Mesenchymal stem cell (in vitro differentiated cells and primary cell): ENCODE measurements at regions not wholly inside any gene's neighbourhood (a gene's known extent, or its start where the extent isn't known, plus 50 kb on each side); places are given as distances from the start of the nearest gene placed in this dataset.

Experiments used
- DNase-seq: peaks from one replicate; pipeline ENCODE4 v3.0.0-alpha.2; 2013
- H2AFZ ChIP-seq: one replicate; pipeline ENCODE4 v1.6.1; 2013; ENCODE audit warnings: low read depth, mild to moderate bottlenecking, control low read depth, inconsistent platforms, low read length, moderate library complexity
- H2AK5ac ChIP-seq: 2 replicates; pipeline ENCODE4 v1.6.1; 2013; ENCODE audit warnings: low read length, moderate library complexity, mild to moderate bottlenecking, inconsistent platforms; ENCODE audit not compliant: severe bottlenecking
- H2BK120ac ChIP-seq: one replicate; pipeline ENCODE4 v1.6.1; 2013; ENCODE audit warnings: low read depth, mild to moderate bottlenecking, inconsistent platforms, low read length, moderate library complexity
- H2BK12ac ChIP-seq, 2 experiments: one replicate each; pipeline ENCODE4 v1.6.1; 2013; ENCODE audit warnings: inconsistent platforms in 2 of 2, low read length in 2 of 2, mild to moderate bottlenecking in 2 of 2, moderate library complexity in 2 of 2, control low read depth in 1 of 2
- H2BK15ac ChIP-seq: one replicate; pipeline ENCODE4 v1.6.1; 2013; ENCODE audit warnings: mild to moderate bottlenecking, low read depth, inconsistent platforms; ENCODE audit not compliant: poor library complexity, severe bottlenecking
- H2BK5ac ChIP-seq: 2 replicates; pipeline ENCODE4 v1.6.1; 2013; ENCODE audit warnings: low read depth, mild to moderate bottlenecking, low read length, control low read depth, inconsistent platforms; ENCODE audit not compliant: poor library complexity, severe bottlenecking
- H3K14ac ChIP-seq, 2 experiments: one replicate each; pipeline ENCODE4 v1.6.1; 2013; ENCODE audit warnings: inconsistent platforms in 2 of 2, low read length in 2 of 2, control low read depth in 1 of 2, mild to moderate bottlenecking in 1 of 2, moderate library complexity in 1 of 2
- H3K18ac ChIP-seq, 2 experiments: one replicate each; pipeline ENCODE4 v1.6.1; 2013; ENCODE audit warnings: inconsistent platforms in 2 of 2, low read length in 2 of 2, control low read depth in 1 of 2, low read depth in 1 of 2, mild to moderate bottlenecking in 1 of 2
- H3K23ac ChIP-seq, 2 experiments: one replicate each; pipeline ENCODE4 v1.6.1; 2013; ENCODE audit warnings: inconsistent platforms in 2 of 2, low read length in 2 of 2, mild to moderate bottlenecking in 2 of 2, moderate library complexity in 2 of 2, control low read depth in 1 of 2
- H3K27ac ChIP-seq: 2 replicates; pipeline ENCODE4 v1.5.1; 2013; ENCODE audit warnings: mild to moderate bottlenecking, moderate library complexity, low read length, control low read depth, inconsistent platforms; ENCODE audit not compliant: poor library complexity, severe bottlenecking
- H3K27me3 ChIP-seq, 2 experiments: 2 replicates each; pipeline versions ENCODE4 v1.6.1 to v1.7.0; 2013; ENCODE audit warnings: low read length in 2 of 2, mild to moderate bottlenecking in 2 of 2, moderate library complexity in 2 of 2, control low read depth in 1 of 2, inconsistent platforms in 1 of 2; ENCODE audit not compliant: control insufficient read depth in 1 of 2, insufficient read depth in 1 of 2
- H3K36me3 ChIP-seq, 2 experiments: 2 replicates each; pipeline versions ENCODE4 v1.6.1 to v1.7.0; 2013; ENCODE audit warnings: low read length in 2 of 2, control low read depth in 1 of 2, inconsistent platforms in 1 of 2, low read depth in 1 of 2, mild to moderate bottlenecking in 1 of 2; ENCODE audit not compliant: insufficient read depth in 2 of 2, control insufficient read depth in 1 of 2
- H3K4ac ChIP-seq, 2 experiments: one replicate each; pipeline ENCODE4 v1.6.1; 2013; ENCODE audit warnings: inconsistent platforms in 2 of 2, low read length in 2 of 2, mild to moderate bottlenecking in 2 of 2, moderate library complexity in 2 of 2, control low read depth in 1 of 2, low read depth in 1 of 2
- H3K4me1 ChIP-seq: 2 replicates; pipeline ENCODE4 v1.6.1; 2013; ENCODE audit warnings: low read depth, low read length, control low read depth; ENCODE audit not compliant: control insufficient read depth, insufficient read depth
- H3K4me2 ChIP-seq: 2 replicates; pipeline ENCODE4 v1.6.1; 2013; ENCODE audit warnings: low read length, mild to moderate bottlenecking, inconsistent platforms; ENCODE audit not compliant: poor library complexity, severe bottlenecking
- H3K4me3 ChIP-seq, 2 experiments: 2 replicates each; pipeline versions ENCODE4 v1.5.1 to v1.7.0; 2013; ENCODE audit warnings: low read length in 2 of 2, mild to moderate bottlenecking in 2 of 2, control low read depth in 1 of 2, low read depth in 1 of 2; ENCODE audit not compliant: insufficient read depth in 1 of 2
- H3K79me1 ChIP-seq: replicated peaks from 2 replicates; pipeline ENCODE4 v1.6.1; 2013; ENCODE audit warnings: mild to moderate bottlenecking, control low read depth, low read length, inconsistent platforms; ENCODE audit not compliant: poor library complexity, severe bottlenecking
- H3K9ac ChIP-seq: 2 replicates; pipeline ENCODE4 v1.7.0; 2013; ENCODE audit warnings: mild to moderate bottlenecking, low read length, moderate library complexity
- H3K9me3 ChIP-seq: 2 replicates; pipeline ENCODE4 v1.7.0; 2013; ENCODE audit warnings: mild to moderate bottlenecking, low read length; ENCODE audit not compliant: control insufficient read depth
- H4K8ac ChIP-seq: one replicate; pipeline ENCODE4 v1.6.1; 2013; ENCODE audit warnings: inconsistent platforms, mild to moderate bottlenecking, low read length, moderate library complexity
- H4K91ac ChIP-seq: one replicate; pipeline ENCODE4 v1.6.1; 2013; ENCODE audit warnings: mild to moderate bottlenecking, low read length, inconsistent platforms
- WGBS: methylation state at CpG from one replicate; pipeline ENCODE4 v1.1.7; 2013; ENCODE audit warnings: mixed read lengths; 5-methylcytosine and 5-hydroxymethylcytosine counted together

DNA sequence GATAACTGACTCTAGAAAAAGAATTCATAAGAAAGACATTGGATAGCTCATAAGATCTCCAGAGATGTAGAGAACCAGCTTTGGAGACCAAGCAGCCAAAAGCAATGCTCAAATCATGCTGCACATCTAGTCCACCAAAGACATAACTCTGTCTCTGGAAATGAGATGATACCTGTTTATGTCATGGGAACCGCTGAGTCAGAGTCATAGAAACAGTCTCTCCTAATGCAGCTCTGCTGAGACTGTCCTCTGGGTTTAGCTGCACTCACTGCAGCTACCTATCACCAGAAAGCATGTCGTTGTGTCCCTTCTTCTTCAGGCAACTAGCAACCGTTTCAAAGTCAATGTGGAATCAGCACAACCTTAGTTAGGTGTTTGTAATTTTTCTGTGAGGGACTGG is 218.5 kb upstream of the ROBO1 start:
- H2BK5ac ChIP-seq = no peak overlapping the region
- no peak overlapping the region for H3K9ac ChIP-seq
- no peak overlapping the region for H2BK15ac ChIP-seq
- no peak overlapping the region for H2AFZ ChIP-seq
- no peak overlapping the region for H4K91ac ChIP-seq
- H4K8ac ChIP-seq = no peak overlapping the region
- no peaks in the 10 kb centered on the region for H3K27me3 ChIP-seq
- H2BK120ac ChIP-seq = no peak overlapping the region
- H3K14ac ChIP-seq = no peak overlapping the region
- H2BK12ac ChIP-seq = no peak overlapping the region
- H3K27ac ChIP-seq = no peak overlapping the region
- H3K4ac ChIP-seq = no peak overlapping the region
- no peak overlapping the region for H3K4me3 ChIP-seq
- H3K18ac ChIP-seq = no peak overlapping the region
- no peak overlapping the region for H3K4me2 ChIP-seq
- WGBS = 59% methylated on average over 3 of the region's 3 CpGs
- H3K9me3 ChIP-seq = peaks cover 3% of the 10 kb centered on the region
- H3K36me3 ChIP-seq = no peaks in the 10 kb centered on the region
- no peak for DNase-seq
- no peaks in the 10 kb centered on the region for H3K4me1 ChIP-seq
- no peak overlapping the region for H3K23ac ChIP-seq
- H2AK5ac ChIP-seq = no peak overlapping the region
- H3K79me1 ChIP-seq = no peaks in the 10 kb centered on the region

DNA sequence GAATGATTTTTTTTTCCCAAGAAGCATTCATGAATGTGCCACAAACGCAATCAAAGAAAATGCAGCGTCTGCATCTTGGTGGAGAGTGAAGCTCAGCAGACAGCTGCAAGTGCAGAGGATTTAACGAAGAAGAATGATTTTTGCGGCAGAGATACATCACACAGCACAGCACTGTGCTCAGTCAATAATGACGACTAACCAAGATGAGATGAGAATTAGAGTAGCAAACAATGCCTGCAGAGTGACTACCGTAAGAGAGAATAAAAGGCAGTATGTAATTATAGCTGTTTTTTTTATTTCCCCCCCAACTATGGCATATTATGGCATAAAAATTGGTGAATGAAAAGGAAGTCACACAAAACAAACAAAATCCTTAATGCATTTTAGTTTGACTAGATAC is 218.0 kb upstream of the ROBO1 start:
- Histone ChIP-seq H3K14ac (no peak overlapping the region), H2BK15ac (no peak overlapping the region), H4K8ac (no peak overlapping the region), H3K27me3 (no peaks in the 10 kb centered on the region), H3K4me1 (no peaks in the 10 kb centered on the region), H2BK12ac (no peak overlapping the region), H3K27ac (no peak overlapping the region), H3K9me3 (peaks cover 3% of the 10 kb centered on the region), H2BK5ac (no peak overlapping the region), H2BK120ac (no peak overlapping the region), H3K23ac (no peak overlapping the region), H2AK5ac (no peak overlapping the region), H3K36me3 (no peaks in the 10 kb centered on the region), H2AFZ (no peak overlapping the region), H4K91ac (no peak overlapping the region), H3K9ac (no peak overlapping the region), H3K4me2 (no peak overlapping the region), H3K79me1 (no peaks in the 10 kb centered on the region), H3K18ac (no peak overlapping the region), H3K4me3 (no peak overlapping the region), H3K4ac (no peak overlapping the region)
- DNase-seq = no peak
- WGBS = 88% methylated on average over 4 of the region's 6 CpGs

DNA sequence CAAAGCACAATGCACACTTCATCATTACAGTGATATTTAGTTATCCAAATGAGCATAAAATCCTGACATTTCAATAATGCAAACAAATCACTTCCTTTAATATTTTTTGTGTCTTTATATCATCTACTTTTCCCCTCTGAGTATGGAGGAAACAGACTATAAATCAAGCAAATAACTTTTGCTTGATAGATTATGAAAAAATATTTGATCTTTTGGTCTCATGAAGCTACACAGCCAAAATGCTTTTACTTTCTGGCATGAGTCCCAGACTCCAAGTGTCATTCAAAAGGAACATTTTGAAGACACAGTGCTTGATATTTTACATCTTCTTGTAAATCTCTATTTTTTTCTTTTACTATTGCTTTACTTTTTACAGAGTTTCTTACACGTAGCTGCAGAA is 215.3 kb upstream of the ROBO1 start:
- H2BK5ac ChIP-seq = no peak overlapping the region
- H2AK5ac ChIP-seq = no peak overlapping the region
- H3K36me3 ChIP-seq = no peaks in the 10 kb centered on the region
- H2BK120ac ChIP-seq = no peak overlapping the region
- WGBS = no CpG with 5 or more reads among the region's 1 CpG
- no peaks in the 10 kb centered on the region for H3K4me1 ChIP-seq
- DNase-seq = no peak
- H3K9ac ChIP-seq = no peak overlapping the region
- H2BK12ac ChIP-seq = no peak overlapping the region
- H3K23ac ChIP-seq = no peak overlapping the region
- no peak overlapping the region for H4K91ac ChIP-seq
- no peaks in the 10 kb centered on the region for H3K9me3 ChIP-seq
- no peak overlapping the region for H3K18ac ChIP-seq
- no peak overlapping the region for H3K27ac ChIP-seq
- H3K79me1 ChIP-seq = no peaks in the 10 kb centered on the region
- H3K27me3 ChIP-seq = no peaks in the 10 kb centered on the region
- H3K4me3 ChIP-seq = no peak overlapping the region
- no peak overlapping the region for H2BK15ac ChIP-seq
- no peak overlapping the region for H3K14ac ChIP-seq
- H3K4me2 ChIP-seq = no peak overlapping the region
- no peak overlapping the region for H4K8ac ChIP-seq
- H3K4ac ChIP-seq = no peak overlapping the region
- H2AFZ ChIP-seq = no peak overlapping the region

DNA sequence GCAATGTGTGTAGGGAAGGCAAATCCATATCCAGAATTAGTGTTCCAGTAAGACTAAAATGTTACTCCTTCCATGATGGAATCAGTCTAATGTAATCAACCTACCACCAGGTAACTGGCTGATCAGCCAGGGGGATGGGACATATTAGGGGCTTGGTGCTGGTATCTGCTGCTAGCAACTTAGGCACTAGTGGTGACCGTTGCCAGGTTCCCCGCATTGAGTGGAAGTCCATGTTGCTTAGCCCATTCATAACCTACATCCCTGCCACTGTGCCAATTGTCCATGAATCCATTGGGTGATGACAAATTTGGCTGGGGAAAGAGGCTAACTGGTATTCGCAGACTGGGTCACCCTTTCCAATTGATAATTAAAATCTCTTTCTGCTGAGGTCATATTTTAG is 212.2 kb upstream of the ROBO1 start:
- Histone ChIP-seq H3K4me3 (no peak overlapping the region), H3K23ac (no peak overlapping the region), H2AK5ac (no peak overlapping the region), H2BK5ac (no peak overlapping the region), H3K4ac (no peak overlapping the region), H4K91ac (no peak overlapping the region), H2BK120ac (no peak overlapping the region), H3K4me2 (no peak overlapping the region), H3K27me3 (no peaks in the 10 kb centered on the region), H3K27ac (no peak overlapping the region), H4K8ac (no peak overlapping the region), H3K18ac (no peak overlapping the region), H2BK12ac (no peak overlapping the region), H3K14ac (no peak overlapping the region), H3K9ac (no peak overlapping the region), H2AFZ (no peak overlapping the region), H3K36me3 (no peaks in the 10 kb centered on the region), H3K79me1 (no peaks in the 10 kb centered on the region), H3K4me1 (no peaks in the 10 kb centered on the region), H3K9me3 (no peaks in the 10 kb centered on the region), H2BK15ac (no peak overlapping the region)
- WGBS = 93% methylated on average over 2 of the region's 3 CpGs
- DNase-seq = no peak
